SW480 (cell line): ENCODE measurements at regions not wholly inside any gene's neighbourhood (a gene's known extent, or its start where the extent isn't known, plus 50 kb on each side); places are given as distances from the start of the nearest gene placed in this dataset.
"Not testable (repeated sequence)": the region's sequence is repeated elsewhere in the genome, so short reads cannot be mapped to it uniquely, and the experiment has no call there.

Experiments used
- DNase-seq: peaks from one replicate; pipeline ENCODE4 v3.0.0-alpha.2; 2016; ENCODE audit warnings: low spot score

DNA sequence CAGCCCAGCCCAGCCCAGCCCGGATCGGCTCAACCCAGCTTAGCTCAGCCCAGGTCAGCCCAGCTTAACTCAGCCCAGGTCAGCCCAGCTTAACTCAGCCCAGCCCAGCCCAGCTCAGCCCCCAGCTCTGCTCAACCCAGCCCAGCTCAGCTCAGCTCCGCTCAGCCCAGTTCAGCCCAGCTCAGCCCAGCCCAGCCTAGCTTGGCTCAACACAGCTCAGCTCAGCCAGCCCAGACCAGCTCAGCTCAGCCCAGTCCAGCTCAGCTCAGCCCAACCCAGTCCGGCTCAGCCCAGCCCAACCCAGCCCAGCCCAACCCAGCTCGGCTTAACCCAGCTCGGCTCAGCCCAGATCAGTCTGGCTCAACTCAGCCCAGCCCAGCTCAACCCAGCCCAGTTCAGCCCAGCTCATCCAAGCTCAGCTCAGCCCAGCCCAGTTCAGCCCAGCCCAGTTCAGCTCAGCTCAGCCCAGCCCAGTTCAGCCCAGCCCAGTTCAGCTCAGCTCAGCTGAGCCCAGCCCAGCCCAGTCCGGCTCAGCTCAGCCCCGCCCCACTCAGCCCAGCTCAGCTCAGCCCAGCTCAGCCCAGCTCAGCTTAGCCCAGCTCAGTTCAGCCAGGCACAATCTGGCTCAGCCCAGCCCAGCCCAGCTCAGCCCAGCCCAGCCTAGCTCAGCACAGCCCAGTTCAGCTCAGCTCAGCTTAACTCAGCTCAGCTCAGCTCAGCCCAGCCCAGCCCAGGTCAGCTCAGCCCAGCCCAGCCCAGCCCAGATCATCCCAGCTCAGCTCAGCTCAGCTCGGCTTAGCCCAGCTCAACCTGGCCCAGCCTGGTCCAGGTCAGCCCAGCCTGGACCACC, 331.7 kb downstream of the TMEM121 start:
- DNase-seq: no peak

DNA sequence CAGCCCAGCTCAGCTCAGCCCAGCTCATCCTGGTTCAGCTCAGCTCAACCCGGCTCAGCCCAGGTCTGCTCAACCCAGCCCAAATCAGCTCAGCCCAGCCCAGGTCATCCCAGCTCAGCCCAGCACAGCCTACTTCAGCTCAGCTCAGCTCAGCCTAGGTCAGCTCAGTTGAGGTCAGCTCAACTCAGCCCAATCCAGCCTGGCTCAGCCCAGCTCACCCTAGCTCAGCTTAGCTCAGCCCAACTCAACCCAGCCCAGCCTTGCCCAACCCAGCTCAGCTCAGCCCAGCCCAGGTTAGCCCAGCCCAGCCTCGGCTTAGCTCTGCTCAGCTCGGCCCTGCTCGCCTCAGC, 332.3 kb downstream of the TMEM121 start:
- no peak for DNase-seq

DNA sequence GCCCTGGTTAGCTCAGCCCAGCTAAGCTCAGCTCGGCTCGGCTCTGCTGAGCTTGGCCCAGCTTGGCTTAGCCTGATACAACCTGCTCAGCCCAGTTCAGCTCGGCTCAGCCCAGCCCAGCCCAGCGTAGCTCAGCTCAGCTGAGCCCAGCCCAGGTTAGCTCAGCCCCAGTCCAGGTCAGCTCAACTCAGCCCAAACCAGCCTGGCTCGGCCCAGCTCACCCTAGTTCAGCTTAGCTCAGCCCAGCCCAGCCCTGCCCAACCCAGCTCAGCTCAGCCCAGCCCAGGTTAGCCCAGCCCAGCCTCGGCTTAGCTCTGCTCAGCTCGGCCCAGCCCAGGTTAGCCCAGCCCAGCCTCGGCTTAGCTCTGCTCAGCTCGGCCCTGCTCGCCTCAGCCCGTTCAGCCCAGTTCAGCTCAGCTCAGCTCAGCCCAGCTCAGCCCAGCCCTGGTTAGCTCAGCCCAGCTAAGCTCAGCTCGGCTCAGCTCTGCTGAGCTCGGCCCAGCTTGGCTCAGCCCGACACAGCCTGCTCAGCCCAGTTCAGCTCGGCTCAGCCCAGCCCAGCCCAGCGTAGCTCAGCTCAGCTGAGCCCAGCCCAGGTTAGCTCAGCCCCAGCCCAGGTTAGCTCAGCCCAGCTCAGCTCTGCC, 332.8 kb downstream of the TMEM121 start:
- DNase-seq: not testable (repeated sequence)

DNA sequence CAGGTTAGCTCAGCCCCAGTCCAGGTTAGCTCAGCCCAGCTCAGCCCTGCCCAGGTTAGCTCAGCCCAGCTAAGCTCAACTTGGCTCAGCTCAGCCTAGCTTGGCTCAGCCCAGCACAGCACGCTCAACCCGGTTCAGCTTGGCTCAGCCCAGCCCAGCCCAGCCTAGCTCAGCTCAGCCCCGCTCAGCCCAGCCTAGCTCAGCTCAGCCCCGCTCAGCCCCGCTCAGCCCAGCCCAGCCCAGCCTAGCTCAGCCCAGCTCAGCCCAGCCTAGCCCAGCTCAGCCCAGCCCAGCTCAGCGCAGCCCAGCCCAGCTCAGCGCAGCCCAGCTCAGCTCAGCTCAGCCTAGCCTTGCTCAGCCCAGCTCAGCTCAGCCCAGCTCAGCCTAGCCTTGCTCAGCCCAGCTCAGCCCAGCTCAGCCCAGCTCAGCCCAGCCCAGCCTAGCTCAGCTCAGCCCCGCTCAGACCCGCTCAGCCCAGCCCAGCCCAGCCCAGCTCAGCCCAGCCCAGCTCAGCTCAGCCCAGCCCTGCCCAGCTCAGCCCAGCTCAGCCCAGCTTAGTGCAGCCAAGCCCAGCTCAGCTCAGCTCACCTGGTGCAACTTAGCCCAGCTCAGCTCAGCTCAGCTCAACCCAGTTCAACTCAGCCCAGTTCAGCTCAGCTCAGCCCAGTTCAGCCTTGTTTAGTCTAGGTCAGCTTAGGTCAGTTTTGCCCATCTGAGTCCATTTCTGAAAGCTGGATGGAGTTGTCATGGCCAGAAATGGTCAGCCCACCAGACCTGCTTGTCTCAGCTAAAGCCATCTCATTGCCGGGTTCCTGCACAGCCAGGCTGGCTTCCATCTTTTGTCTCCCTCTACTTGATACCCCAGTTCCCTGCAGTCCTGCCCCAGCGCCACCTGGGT, 333.6 kb downstream of the TMEM121 start:
- no peak for DNase-seq

DNA sequence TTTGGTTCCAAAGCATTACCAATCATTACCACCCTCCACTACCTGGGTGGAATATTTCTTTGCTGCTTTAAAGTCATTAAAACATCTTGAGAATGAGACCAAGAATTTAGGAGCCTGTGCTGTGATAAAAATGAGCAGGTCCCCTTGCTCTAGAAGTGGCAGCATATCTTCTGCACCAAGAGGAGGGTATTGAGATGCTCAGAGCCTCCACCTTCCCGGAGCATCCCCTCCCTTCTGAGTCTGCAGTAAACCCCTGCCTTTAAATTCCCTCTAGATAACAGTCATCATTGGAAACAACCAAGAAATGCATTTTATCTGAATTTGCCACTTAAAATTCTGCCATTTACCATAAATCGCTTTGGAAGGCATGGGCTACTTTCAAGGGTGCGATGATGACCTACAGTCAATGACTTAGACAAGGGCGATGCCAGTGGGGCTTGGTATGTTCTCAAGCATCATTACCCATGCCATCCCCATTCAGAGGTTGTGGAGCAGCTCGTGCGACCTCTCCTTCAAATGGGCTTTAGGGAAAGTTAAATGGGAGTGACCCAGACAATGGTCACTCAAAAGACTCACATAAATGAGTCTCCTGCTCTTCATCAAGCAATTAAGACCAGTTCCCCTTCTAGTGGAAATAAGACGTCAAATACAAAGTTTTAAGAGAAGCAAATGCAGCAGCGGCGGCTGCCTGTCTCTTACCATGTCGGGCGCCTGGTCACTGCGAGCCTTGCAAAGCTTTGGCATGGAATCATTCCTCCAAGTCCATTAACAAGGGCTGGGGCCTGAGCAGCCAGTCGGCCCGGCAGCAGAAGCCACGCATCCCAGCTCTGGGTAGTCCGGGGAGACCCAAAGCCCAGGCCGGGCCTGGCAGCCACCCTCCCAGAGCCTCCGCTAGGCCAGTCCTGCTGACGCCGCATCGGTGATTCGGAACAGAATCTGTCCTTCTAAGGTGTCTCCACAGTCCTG, 334.5 kb downstream of the TMEM121 start:
- DNase-seq: no peak

DNA sequence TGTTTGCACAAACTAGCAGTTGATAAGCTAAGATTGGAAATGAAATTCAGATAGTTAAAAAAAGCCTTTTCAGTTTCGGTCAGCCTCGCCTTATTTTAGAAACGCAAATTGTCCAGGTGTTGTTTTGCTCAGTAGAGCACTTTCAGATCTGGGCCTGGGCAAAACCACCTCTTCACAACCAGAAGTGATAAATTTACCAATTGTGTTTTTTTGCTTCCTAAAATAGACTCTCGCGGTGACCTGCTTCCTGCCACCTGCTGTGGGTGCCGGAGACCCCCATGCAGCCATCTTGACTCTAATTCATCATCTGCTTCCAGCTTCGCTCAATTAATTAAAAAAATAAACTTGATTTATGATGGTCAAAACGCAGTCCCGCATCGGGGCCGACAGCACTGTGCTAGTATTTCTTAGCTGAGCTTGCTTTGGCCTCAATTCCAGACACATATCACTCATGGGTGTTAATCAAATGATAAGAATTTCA, 335.6 kb downstream of the TMEM121 start:
- no peak for DNase-seq

DNA sequence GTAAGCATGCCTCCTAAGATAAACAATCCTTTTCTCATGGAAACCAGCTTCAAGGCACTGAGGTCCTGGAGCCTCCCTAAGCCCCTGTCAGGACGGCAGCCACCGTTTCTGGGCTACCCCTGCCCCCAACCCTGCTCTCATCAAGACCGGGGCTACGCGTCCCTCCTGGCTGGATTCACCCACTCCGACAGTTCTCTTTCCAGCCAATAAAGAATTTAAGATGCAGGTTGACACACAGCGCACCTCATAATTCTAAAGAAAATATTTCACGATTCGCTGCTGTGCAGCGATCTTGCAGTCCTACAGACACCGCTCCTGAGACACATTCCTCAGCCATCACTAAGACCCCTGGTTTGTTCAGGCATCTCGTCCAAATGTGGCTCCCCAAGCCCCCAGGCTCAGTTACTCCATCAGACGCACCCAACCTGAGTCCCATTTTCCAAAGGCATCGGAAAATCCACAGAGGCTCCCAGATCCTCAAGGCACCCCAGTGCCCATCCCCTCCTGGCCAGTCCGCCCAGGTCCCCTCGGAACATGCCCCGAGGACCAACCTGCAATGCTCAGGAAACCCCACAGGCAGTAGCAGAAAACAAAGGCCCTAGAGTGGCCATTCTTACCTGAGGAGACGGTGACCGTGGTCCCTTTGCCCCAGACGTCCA, 336.3 kb downstream of the TMEM121 start:
- no peak for DNase-seq

DNA sequence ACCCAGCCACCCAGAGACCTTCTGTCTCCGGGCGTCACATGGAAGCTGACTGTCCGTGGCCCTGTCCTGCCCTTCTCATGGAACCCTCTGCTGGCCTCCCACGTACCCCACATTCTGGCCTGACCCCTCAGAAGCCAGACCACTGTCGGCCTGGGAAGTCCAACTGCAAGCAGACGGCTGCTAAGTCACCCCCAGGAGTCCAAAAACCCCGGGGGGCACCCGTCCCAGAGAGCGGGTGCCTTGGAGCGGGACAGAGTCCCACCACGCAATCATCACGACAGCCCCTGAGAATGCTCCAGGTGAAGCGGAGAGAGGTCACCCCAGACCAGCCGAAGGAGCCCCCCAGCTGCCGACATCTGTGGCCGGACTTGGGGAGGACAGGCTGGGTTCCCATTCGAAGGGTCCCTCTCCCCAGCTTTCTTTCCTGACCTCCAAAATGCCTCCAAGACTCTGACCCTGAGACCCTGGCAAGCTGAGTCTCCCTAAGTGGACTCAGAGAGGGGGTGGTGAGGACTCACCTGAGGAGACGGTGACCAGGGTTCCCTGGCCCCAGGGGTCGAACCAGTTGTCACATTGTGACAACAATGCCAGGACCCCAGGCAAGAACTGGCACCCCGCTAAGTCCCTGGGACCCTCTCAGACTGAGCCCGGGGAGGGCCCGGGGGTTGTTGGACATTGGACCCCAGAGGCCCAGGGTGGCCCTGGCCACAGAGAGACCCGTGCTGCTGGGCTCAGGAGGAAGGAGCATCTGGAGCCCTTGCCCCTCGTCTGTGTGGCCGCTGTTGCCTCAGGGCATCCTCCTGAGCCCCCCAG, 337.1 kb downstream of the TMEM121 start:
- no peak for DNase-seq

DNA sequence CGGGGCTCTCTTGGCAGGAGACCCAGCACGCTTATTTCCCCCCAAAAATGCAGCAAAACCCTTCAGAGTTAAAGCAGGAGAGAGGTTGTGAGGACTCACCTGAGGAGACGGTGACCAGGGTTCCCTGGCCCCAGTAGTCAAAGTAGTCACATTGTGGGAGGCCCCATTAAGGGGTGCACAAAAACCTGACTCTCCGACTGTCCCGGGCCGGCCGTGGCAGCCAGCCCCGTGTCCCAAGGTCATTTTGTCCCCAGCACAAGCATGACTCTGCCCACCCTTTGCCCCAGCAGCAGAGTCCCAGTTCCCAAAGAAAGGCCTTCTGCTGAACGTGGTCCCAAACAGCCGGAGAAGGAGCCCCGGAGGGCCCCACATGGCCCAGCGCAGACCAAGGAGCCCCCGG, 337.7 kb downstream of the TMEM121 start:
- DNase-seq: no peak

DNA sequence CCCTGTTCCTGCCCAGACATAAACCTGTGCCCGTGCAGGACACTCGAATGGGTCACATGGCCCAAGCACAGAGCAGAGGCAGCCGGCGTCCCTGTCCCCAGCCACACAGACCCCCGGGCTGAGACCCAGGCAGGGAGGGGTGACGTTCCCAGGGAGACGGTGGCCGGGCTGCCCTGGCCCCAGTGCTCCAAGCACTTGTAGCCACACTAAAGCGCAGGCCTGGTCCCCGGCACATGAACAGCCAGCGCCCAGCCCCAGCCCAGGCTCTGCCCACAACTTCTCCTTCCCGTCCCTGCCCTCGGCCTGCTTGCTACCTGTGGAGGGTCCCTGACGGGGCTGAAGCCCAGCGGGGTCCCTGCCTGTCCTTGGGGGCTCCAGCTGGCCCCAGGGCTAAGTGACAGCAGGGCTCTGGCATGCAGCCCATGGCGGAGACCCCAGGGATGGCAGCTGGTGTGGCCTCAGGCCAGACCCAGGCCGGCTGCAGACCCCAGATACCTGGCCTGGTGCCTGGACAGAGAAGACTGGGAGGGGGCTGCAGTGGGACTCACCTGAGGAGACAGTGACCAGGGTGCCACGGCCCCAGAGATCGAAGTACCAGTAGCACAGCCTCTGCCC, 338.4 kb downstream of the TMEM121 start:
- no peak for DNase-seq

DNA sequence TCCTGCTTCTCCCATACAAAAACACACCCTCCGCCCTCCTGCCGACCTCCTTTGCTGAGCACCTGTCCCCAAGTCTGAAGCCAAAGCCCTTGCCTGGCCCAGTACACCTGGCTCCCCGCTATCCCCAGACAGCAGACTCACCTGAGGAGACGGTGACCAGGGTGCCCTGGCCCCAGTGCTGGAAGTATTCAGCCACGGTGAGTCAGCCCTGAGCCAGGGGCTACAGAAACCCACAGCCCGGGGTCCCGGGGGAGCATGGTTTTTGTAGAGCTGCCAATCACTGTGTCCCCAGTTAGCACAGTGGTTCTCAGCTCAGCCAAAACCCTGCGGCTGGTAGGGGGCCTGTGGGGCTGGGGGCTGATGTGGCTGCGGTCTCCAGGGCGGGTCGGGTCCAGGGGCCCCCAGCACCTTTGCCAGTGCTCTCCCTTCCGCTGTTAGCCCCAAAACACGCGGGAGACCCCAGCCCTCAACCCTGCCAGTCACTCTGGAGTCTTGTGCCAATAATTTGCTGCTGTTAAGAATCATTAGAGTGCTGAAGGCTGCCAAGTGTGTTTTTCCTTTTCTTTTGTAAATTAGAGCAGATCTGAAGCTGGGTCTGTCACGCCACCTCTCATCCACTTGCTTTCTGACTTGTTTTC, 339.0 kb downstream of the TMEM121 start:
- DNase-seq: no peak

DNA sequence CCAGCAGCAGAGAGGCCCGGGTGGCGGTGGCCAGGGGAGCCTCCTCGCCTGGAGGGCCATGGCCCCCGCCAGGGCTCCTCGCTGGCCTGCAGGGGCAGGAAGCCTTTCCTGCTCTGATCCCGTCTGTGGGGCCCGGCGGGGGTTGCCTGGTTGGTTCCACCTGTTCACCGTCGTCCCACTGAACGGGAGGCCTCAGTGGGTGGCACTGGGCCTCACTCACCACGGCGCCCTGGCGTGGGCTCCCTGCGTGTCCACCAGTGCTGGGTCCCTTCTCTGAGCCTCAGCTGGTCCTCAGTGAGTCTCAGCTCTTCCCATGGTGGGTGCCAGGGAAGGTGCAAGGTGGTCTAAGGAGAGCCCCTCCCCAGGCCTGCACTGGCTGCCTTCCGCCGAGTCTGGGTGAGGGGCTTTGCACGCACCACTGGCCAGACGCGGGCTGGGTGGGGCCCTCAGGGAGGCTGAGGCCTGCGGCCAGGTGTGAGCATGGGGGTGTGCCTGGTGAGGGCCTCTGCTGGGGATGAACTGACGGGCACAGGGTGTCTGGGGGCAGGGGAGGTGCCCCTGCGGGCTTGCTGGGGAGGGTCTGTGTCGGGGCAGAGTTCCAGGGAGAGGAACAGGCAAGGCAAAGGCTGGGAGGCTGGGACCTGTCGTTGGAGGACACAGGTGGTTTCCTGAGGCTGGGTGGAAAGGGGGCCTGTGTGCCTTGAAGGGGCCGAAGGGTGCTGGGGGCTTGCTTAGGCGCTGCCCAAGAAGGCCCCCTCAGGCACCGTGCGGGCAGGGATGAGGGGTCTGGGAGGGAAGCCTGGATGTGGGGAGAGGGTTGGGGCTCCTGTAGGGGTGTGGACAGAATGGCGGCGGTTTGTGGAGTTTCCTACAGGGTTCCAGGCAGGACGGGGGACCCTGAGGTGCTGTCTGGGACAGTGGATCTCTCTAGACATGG, 339.8 kb downstream of the TMEM121 start:
- DNase-seq: no peak

DNA sequence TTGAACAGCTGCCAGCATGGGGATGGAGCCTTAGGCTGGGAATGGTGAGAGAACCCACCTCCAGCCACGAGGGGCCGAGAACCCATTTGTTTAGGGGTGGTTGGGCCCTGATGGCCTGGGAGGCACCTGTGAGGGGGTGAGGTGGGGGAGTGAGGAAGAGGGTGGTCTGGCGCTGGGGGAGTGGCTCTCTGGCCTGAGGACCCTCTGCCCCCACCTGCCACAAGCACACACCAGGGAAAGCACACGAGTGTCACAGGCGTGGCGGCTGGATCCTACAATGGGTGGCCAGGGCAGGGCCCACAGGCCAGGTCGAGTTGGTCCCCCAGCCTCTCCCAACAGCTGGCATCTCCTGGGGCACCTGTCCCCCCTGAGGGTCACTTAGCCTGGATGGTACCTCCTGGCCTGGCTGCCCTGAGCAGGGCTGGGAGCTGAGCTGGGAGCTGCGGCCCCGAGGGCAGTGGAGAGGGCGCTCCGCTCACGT, 340.5 kb downstream of the TMEM121 start:
- no peak for DNase-seq

DNA sequence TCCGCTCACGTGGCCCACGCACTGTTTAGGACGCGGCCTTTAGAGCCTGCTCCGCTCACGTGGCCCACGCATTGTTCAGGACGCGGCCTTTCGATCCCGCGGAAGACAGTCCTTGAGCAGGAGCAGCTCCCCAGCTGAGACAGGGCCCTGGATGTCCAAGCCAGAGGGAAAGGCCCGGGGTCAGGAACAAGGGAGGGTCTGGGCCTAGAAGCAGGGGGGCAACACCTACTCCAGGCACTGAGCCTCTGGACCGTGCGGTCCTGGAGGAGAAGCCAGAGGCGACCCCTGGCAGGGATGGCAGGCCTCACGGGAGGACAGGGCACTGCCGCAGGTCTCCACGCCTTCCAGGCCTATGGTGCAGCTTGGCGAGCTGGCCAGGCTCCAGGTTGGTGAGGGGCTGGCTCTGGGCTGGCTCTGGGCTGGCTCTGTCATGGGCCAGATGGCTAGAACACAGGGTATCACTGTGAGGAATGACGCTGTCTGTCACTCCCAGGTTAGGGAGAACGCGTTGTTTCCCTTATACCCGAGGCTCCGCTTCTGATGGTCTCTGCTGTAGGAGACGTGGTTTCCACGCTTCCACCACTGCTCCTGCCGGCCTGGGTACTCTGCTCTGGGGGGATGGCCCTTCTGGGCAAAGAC, 341.7 kb downstream of the TMEM121 start:
- DNase-seq: no peak

DNA sequence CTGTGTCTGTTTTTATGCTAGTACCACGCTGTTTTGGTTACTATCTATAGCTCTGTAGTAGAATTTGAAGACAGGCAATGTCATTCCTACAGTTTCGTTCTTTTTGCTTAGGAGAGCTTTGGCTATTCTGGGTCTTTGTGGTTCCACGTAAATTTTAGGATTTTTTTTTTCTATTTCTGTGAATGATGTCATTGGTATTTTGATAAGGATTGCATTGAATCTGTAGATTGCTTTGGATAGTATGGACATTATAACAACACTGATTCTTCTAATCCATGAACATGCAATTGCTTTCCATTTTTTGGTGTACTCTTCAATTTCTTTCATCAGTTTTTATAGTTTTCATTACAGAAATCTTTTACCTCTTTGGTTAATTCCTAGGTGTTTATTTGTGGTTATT, 345.2 kb downstream of the TMEM121 start:
- DNase-seq: no peak

DNA sequence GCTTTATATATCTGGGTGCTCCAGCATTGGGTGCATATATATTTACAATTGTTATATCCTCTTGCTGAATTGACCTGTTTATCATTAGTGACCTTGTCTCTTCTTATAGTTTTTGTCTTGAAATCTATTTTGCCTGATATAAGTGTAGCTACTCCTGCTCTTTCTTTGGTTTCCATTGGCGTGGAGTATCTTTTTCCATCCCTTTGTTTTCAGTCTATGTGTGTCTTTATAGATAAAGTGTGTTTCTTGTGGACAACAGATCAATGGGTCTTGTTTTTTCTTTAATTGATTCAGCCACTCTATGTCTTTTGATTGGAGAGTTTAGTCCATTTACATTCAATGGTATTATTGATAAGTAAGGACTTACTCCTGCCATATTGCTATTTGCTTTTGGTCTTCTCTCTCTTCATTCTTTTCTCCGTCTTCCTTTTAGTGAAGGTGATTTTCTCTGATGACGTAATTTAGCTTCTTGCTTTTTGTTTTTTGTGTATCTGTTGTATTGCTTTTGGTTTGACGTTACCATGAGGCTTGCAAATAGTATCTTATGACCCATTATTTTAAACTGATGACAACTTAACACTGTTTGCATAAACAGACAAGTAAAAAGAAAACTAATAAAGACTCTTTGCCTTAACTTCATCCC, 347.6 kb downstream of the TMEM121 start:
- DNase-seq: no peak

DNA sequence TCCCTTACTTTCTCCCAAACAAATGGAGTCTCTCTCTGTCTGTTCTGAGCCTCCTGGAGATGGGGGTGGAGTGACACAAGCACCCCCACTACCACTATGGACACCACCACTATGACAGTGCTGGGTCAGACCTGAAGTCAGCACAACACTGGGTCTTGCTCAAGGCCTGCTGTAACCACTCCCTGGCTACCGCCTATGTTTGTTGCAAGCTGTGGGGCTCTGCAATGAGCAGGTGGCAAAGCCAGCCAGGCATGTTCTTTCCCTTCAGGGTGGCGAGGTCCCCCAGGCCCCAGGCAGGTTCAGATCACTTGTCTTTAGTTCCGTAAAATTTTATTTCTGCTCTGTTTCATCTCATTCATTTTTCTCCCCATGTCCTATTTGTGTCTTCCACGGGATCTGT, 349.8 kb downstream of the TMEM121 start:
- no peak for DNase-seq
